GM18517 (cell line): ENCODE measurements at regions not wholly inside any gene's neighbourhood (a gene's known extent, or its start where the extent isn't known, plus 50 kb on each side); places are given as distances from the start of the nearest gene placed in this dataset.

Source experiments
- ATAC-seq: cut with Tn5 transposase; IDR thresholded peaks from one replicate; pipeline ENCODE4 v1.9.1; 2021; ENCODE audit warnings: mild to moderate bottlenecking, moderate library complexity; ENCODE audit not compliant: unreplicated experiment

- no peak for ATAC-seq
Observed at GRCh38 chr11:100635194-100635593, 51.9 kb upstream of the ARHGAP42 start.

- no peak for ATAC-seq
Observed at GRCh38 chr11:100636536-100636935, 50.6 kb upstream of the ARHGAP42 start.
